ENCODE measurements at regions not wholly inside any gene's neighbourhood (a gene's known extent, or its start where the extent isn't known, plus 50 kb on each side); places are given as distances from the start of the nearest gene placed in this dataset.

GRCh38 chr6:167435209-167435728 is 110.4 kb downstream of the TTLL2 start:
- TF ChIP-seq RARB (CRISPR knock-in tag; IDR thresholded peaks at IDR 0.05) (no peak), EP300 (IDR thresholded peaks at IDR 0.05) (no peak), CTCF (IDR thresholded peaks at IDR 0.05) (no peak), RAD21 (conservative IDR thresholded peaks at IDR 0.05 in 1 of 2, IDR thresholded peaks at IDR 0.05 in 1 of 2) (no peak), POLR2A (IDR thresholded peaks at IDR 0.05; ENCODE audit: low read length) (no peak), BCL3 (IDR thresholded peaks at IDR 0.05) (no peak)

Measured in A549 (cell line).